Endometrium (tissue), 2 donors: ENCODE measurements at regions not wholly inside any gene's neighbourhood (a gene's known extent, or its start where the extent isn't known, plus 50 kb on each side); places are given as distances from the start of the nearest gene placed in this dataset.

ENCODE experiments used
- FAIRE-seq: peaks from 2 replicates; lab custom pipeline; 2012; peaks lifted over from hg19 to GRCh38; lab: Jason Lieb, UNC
- donor health status: control.
- donor health status: control.

DNA sequence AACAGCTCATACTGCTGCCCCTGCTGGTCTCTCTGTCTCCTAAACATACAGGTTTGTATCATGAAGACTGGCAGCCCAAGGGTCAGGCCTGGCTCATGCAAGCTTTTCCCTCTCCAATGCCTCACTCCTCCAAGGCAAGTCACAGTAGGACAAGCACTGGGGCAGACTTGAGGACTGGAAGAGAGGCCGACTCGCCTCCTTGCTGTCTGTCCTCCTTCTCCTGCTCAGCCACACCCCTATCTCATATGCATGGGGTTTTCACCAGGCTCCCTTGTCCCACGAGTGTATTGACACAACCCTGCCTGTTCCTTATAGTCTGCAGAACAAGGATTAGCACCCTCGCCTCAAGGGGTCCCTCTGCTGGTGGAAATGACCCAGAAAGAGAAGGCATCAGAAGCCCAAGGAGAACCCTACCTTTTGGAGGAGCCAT is 223.7 kb downstream of the SOX11 start:
- FAIRE-seq: no peak

DNA sequence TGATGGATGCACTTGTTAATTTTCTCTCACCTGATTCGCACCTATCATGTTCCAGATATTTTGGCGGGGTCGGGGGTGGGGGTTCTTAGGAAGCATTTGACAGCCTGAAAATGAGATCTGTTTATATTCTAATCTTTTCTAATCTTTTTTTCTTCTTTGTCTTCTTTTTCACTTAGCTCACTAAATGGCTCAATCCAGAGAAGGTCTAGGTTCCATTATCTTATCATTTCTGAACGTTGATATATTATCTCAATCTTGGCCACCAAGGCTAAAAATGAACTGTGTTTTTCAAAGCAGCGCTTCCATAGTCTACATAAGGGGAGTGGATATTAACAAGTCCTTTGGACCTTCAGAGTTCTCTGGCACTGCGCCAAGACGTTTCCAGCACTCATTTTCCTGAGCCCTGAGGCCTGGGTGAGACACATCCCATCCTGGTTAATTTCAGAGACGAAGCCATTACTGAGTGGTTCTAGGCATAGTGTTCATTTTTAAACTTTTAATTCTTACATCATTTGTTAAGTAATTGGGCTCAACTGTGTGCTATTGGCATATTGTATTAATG is 229.0 kb downstream of the SOX11 start:
- no peak for FAIRE-seq

GRCh38 chr2:5923957-5924945 is 232.1 kb downstream of the SOX11 start:
- no peak for FAIRE-seq

DNA sequence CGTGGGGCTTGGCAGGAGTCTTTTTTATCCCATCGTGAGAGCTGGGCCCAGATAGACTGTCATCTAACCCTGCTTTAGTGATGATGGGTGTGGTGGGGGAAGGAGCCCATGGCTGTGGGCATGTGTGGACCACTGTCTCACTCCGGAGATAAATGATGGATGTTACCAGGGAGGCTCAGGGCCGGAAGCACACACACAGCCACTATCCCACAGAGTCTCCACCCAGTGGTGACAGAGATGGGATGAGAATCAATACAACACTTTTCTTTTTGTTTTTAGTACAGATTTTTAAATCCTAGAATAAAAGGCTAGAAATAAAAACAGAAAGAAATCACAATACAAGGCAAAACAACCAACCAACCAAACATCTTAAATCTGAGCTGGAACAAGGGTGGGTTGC is 233.4 kb downstream of the SOX11 start:
- FAIRE-seq: no peak

- FAIRE-seq: no peak
Observed at GRCh38 chr2:5926871-5927512, 234.8 kb downstream of the SOX11 start.

DNA sequence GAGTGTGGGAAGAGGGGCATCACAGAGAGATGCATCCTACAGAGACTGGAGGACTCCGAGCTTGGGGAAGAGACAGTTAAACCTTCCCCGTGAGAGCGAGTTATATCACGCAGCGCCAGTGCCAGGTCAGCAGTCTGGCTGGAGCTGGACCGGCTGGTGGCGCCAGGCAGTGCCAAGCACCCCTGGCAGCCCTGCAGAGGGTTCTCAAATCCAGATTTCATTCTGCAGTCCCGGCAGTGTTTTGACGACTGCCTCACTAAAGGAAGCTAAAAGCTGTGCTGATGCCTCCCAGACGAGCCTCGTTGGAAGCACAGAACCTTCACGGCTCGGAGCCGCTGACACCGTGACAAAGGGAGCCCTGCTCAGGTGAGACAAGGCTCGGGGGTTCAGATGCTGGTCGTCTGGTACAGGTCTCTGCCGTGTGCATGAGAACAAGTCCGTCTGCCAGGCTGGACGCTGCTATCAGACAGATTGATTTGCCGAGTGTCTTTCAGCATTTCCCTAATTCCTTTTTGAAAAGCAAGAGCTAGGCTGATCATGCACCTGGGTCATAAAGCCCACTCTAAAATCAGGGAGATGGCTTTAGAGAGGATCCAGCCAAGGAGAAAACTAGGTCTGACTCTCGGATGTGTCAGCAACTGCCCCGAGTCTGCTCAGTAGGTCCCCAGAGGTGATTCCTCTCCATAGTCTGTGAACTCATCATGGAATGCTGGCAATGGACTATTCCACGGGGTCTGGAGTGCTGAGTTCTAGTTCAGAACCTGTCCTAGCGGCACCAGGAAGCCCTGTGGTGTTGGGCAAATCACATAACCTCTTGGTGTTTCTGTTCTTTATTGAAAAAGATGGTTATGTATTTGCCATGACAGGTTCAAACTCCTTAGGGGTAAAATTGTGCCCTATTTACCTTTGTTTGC is 240.6 kb downstream of the SOX11 start:
- no peak for FAIRE-seq

GRCh38 chr2:5933669-5934068 is 241.5 kb downstream of the SOX11 start:
- FAIRE-seq: no peak

- no peak for FAIRE-seq
Observed at GRCh38 chr2:5937321-5937720, 245.1 kb downstream of the SOX11 start.

DNA sequence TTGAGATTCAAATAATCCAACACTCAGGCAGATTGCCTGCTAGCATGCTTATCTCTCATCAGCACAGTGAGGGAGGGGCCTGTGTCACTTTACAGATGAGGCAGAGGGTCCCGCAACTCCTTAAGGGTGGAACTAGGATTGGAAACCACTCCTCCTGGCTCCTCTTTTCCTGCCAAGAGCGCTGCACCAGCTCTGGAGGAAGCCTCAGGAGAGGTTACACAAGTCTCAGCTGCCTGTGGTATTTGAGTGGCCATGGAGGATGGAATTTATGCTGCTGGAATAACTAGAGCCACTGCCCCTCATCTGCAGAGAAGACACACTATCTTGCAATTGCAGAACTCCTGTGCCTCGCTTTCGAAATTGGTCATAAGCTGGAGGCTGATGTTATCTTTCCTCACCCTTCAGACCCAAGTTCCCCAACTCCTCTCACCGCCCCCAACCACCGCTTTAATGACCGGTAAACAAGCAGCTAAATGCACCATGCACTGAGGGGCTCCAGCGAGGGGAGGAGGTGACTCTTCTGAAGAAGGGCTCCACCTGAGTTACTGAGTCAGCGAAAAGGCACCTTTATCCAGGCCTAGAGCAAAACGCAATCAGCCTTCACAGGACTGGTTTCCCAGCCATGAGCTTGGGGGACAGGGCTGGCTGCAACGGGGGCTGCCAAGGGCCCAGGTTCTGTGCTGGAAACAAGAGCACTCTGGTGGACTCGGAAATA is 245.8 kb downstream of the SOX11 start:
- FAIRE-seq: no peak

DNA sequence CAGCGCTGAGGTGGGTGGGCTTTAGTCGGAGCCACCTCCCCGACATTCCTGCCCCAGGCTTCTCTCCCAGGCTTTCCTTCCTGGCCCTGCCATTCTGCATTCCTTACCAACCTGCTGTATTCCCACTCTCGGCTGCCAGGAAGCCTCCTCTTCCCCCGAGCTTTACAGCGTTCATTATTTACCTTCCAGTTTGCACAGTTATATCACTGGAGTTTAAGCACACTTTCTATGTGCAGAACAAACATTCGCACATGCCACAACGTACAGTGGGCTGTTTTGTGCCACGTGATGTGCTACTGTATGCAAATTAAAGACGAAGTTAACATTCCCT is 246.3 kb downstream of the SOX11 start:
- no peak for FAIRE-seq

- FAIRE-seq: no peak
Observed at GRCh38 chr2:5939553-5939952, 247.4 kb downstream of the SOX11 start.

DNA sequence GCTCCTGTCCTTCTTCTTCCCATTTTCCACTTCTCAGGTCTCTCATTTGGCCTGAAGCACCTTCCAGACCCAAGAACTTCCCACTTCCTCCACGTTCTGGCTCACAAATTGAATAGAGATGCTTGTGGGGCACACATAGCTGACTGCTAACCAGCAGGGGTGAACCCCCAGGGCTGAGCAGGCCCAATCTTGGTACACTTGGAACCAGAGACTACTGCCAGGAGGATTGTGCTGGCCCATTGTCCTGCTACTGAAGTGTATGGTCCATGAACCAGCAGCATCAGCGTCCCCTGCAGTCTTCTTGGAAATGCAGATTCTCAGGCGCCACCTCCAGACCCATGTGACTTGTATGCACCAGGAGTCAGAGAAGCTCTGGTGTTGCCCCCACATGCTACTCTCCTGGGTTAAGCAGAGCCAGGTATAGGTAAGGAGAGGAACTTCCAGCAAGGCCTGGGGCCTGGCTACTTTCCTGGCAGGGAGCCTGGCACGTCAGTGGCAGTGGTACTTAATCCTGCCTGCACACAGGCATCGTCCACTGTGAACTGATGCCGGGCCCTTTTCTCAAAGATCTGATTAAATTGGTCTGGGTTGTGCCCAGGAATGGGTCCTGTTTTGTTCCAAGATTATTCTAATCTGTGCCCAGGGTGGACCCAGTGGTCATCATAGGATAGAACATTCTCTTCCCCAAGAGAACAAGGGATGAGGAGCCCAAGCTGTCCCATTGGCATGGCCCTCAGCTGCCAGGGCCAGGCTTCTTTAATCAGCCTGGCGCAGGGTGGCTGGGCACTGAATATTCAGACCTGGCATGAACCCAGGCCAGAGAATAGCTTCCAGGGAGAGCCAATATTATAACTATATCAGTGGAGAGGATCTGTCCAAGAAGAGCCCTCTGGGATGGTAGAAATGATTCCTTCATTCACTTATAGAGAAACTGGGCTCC is 248.7 kb downstream of the SOX11 start:
- FAIRE-seq: no peak

DNA sequence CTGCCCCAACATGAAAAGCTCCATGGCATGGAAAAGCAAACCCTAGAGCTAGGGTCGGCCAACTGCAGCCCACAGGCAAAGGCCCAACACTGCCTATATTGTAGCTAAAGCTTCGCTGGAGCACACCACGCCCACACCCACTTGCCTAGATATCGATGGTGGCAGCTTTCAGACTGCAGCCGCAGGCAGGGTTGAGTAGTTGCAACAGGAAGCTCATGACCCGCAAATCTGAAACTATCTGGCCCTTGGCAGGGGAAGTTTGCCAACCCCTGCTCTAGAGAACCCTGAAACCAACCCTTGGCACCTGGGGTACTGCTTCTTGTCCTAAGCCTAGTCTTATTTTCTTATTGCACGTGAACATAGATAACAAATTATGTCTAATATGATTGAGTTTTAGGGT is 250.0 kb downstream of the SOX11 start:
- FAIRE-seq: no peak

- FAIRE-seq: no peak
Observed at GRCh38 chr2:5945742-5946141, 253.6 kb downstream of the SOX11 start.

DNA sequence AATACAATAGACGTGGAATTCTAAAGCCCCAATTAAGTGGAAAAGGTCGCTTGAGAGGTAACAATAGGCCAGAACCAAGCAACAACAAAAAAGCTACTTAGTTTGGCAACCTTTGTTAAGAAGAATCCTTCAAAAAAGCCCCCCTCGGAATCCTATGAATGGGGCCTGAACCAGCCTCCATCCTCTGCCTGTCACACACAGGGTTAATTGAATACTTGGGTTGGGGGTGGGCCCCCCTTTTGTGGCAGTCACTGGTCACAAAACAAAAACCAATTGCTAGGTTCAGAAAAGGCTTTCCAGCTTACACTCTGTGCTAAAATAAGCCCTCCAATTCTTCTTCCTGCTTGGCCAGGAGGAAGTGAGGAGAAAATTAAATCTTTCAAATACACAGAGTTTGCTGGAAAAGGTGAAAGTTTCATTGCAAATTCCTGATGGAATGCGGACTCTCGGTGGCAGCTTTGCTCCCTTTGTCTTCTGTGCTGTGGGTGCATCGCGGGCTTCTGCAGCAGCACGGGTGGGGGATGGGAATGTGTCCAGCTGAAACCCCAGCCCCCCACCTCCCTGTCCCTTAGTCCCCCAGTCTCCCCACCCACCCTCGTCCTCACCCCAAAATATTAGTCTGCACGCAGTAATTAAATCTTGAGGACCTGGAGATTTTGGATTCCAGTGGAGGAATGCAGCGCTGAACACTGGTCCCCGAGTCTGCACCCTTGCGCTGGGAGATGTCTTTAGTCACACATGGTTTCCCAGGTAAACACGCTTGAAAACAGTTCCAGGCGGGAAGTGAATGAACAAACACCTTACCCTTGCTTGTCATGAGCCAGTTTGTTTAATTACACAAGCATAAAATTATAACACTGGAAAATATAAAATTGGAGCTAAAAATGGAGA is 254.3 kb downstream of the SOX11 start:
- FAIRE-seq: no peak

DNA sequence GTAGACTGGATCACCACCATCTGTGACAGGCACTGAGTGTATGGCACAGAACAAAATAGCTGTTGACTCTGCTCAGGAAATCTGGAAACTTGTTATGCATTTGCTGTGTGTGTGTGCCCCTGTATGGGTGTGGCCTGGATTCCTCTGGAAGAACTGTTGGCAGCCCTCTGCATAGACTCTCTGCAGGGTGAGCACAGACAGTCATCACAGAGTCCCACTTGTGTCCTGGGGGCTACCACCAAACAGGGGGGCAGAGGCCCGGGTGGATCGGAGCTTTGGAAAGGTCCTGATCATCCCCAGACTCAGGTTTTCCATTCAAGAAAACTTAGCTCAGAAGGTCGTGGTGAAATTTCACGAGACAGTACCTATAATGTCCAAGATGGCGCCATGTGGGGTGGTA is 258.6 kb downstream of the SOX11 start:
- no peak for FAIRE-seq

DNA sequence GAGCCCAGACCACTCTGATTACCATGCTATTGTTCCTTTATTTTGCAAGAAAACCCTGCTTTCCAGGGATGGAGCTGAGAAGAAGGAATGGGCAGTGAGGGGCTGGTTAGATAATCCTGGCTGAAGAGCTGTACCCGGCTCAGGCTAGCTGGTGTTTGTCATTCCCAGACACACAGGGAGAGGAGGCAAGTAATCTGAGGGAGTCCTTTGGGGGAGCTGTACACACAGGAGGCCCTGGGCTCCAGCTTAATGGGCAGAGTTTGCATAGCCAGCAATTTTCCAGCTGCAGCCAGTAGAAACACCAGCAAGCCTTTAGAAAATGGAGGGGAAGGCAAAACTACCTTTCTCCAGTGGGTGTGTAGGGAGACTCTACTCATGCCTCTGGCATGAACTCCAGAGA is 259.3 kb downstream of the SOX11 start:
- no peak for FAIRE-seq

GRCh38 chr2:5953525-5953924 is 261.3 kb downstream of the SOX11 start:
- FAIRE-seq: no peak

- no peak for FAIRE-seq
Observed at GRCh38 chr2:5954509-5954908, 262.3 kb downstream of the SOX11 start.
